ENCODE measurements at regions not wholly inside any gene's neighbourhood (a gene's known extent, or its start where the extent isn't known, plus 50 kb on each side); places are given as distances from the start of the nearest gene placed in this dataset.

GRCh38 chr20:57908704-57909630, 199.2 kb upstream of the PMEPA1 start:
- no peak overlapping the region for H3K27ac ChIP-seq
- ChIA-PET CTCF (interaction anchor here (0.6 to 0.9 kb wide), 2 partner anchors 25 to 303 kb away, joined by 3 read pairs; no protein-coding TSS in a partner anchor), POLR2A (ENCODE audit: low non-redundant PET) (no interaction called here)
- DNase-seq (ENCODE audit: low spot score): no peak
- no peak for TF ChIP-seq CTCF (conservative IDR thresholded peaks at IDR 0.05; ENCODE audit: low read depth)

GRCh38 chr20:57908226-57908625, 198.4 kb upstream of the PMEPA1 start:
- POLR2A ChIA-PET (ENCODE audit: low non-redundant PET): no interaction called here
- no peak for TF ChIP-seq CTCF (conservative IDR thresholded peaks at IDR 0.05; ENCODE audit: low read depth)
- no peak for DNase-seq (ENCODE audit: low spot score)
- no peak overlapping the region for H3K27ac ChIP-seq
- CTCF ChIA-PET: interaction anchor here (0.6 to 0.9 kb wide), 3 partner anchors 25 to 302 kb away, joined by 3 read pairs; no protein-coding TSS in a partner anchor

- no peak overlapping the region for H3K27ac ChIP-seq
- POLR2A ChIA-PET (ENCODE audit: low non-redundant PET): no interaction called here
- DNase-seq (ENCODE audit: low spot score): no peak
- CTCF ChIA-PET: interaction anchor here (0.6 kb wide), 1 partner anchor 158 kb away, joined by 3 read pairs; no protein-coding TSS in a partner anchor
- no peak for TF ChIP-seq CTCF (conservative IDR thresholded peaks at IDR 0.05; ENCODE audit: low read depth)
These were observed 197.6 kb upstream of the PMEPA1 start for GRCh38 chr20:57907131-57908000.

- TF ChIP-seq CTCF (conservative IDR thresholded peaks at IDR 0.05; ENCODE audit: low read depth): no peak
- ChIA-PET POLR2A (ENCODE audit: low non-redundant PET) (no interaction called here), CTCF (no interaction called here)
- DNase-seq (ENCODE audit: low spot score): no peak
- H3K27ac ChIP-seq: no peak overlapping the region
These were observed 195.6 kb upstream of the PMEPA1 start for GRCh38 chr20:57905448-57905847.

GRCh38 chr20:57904314-57905105, 194.7 kb upstream of the PMEPA1 start:
- H3K27ac ChIP-seq: no peak overlapping the region
- DNase-seq (ENCODE audit: low spot score): peak; percentile 55
- POLR2A ChIA-PET (ENCODE audit: low non-redundant PET): no interaction called here
- CTCF ChIA-PET: interaction anchor here (0.7 kb wide), 1 partner anchor 213 kb away, joined by 4 read pairs; no protein-coding TSS in a partner anchor
- TF ChIP-seq CTCF (conservative IDR thresholded peaks at IDR 0.05; ENCODE audit: low read depth): no peak

Data from RWPE1 (cell line).